T47D (cell line): ENCODE measurements at regions not wholly inside any gene's neighbourhood (a gene's known extent, or its start where the extent isn't known, plus 50 kb on each side); places are given as distances from the start of the nearest gene placed in this dataset.

Experiments
- DNase-seq, 2 experiments: peaks; one replicate each; pipeline versions ENCODE4 v3.0.0 to v3.0.0-alpha.2; 2011 to 2012; ENCODE audit warnings: low read depth in 1 of 2, low spot score in 1 of 2
- JUND ChIP-seq: IDR thresholded peaks from 2 replicates; pipeline ENCODE4 v1.6.1; 2012; ENCODE audit warnings: low read depth
- in situ Hi-C: cut with HindIII; loops from 2 replicates; pipeline ENCODE4 v1.10.0; 2016; ENCODE audit warnings: low sequenced_read_pairs, low pct_unique_long_range_greater_than_20kb

- no peak for DNase-seq
- in situ Hi-C loops, result no loop called here
- TF ChIP-seq JUND, result no peak
Measured at GRCh38 chr5:109601736-109602135, 88.0 kb upstream of the MAN2A1 start.

DNA sequence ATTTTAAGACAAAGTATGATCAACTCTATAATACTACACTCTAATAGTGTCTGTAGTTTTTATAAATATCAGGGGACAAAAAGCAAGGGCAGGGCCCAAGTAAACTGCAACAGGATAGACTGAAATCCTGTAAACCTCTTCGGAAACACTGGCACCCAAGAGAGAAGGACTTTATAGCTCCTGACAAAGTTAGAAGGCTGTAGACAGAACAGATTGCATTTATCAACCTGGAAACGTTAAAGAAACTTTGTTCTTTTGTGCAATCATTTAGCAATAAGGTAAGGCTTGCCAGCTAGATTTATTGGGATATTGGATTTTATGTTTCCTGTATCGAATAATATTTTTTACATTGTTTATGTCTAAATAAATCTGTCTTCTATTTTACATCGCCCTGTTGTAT, 91.8 kb upstream of the MAN2A1 start:
- no peak for TF ChIP-seq JUND
- in situ Hi-C loops, result no loop called here
- no peak for DNase-seq

DNA sequence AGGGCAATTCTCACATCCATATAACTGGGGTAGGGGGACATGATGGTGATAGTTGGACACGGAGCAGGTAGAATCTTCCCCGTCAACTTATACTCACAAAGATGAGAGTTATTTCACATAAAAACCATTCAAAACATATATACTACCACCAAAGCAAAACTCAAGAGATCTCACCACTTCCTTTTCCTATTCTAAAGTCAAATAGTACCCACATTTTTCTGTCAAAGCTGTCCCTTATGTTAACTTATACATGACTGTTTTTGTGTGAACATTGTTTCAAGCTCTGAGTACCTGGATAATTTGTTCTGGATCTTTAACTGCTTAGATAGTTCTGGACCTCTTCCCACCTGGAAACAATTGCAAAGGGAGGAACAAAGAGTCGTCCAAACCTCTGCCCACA, 95.5 kb upstream of the MAN2A1 start:
- DNase-seq, result no peak
- in situ Hi-C loops, result no loop called here
- no peak for TF ChIP-seq JUND

DNA sequence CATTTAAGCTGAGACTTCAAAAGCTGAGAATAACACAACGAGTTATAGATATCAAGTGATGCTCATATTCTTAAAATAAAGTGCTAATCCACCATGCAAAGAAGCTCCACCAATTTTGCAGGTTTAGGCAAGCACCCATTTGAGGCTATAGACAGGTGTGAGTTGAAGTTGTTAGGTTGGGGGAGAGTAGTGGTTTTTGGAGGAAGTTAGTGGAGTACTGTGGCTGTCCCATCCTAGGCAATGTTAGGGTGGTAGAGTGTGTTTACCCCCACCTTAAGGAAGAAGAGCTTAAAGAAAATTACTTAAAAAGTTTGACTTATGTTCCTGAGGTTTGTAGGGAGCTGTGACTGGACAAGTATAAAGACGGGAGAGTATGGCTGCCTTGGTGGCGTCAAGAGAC, 98.9 kb upstream of the MAN2A1 start:
- DNase-seq, result no peak
- in situ Hi-C loops, result no loop called here
- TF ChIP-seq JUND, result no peak

- in situ Hi-C loops, result no loop called here
- no peak for TF ChIP-seq JUND
- no peak for DNase-seq
Measured at GRCh38 chr5:109589986-109590385, 99.7 kb upstream of the MAN2A1 start.

GRCh38 chr5:109589239-109589638, 100.5 kb upstream of the MAN2A1 start:
- in situ Hi-C loops, result no loop called here
- no peak for DNase-seq
- no peak for TF ChIP-seq JUND

GRCh38 chr5:109588281-109589035, 101.3 kb upstream of the MAN2A1 start:
- in situ Hi-C loops, result no loop called here
- DNase-seq, result no peak
- TF ChIP-seq JUND, result no peak

GRCh38 chr5:109584986-109585599, 104.6 kb upstream of the MAN2A1 start:
- no peak for TF ChIP-seq JUND
- in situ Hi-C loops, result no loop called here
- DNase-seq, result no peak

DNA sequence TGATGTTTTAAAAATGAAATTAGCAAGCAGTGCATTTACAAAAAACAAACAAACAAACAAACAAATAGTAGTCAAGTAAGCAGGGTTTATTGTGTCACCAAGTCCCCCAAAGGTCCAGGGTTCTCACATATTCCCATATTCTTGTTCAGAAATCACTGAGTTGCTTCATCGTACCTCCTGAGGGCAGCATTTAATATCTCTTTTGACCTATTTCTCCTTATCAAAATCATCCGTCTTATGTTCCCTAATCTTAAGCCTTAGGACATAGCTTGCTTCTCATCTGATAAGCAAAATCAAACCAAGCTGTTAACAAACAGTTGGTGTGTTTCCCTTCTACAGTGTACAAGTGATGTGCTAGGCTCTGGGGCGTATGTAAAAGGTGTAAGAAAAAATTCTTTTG, 109.5 kb upstream of the MAN2A1 start:
- DNase-seq, result no peak
- no peak for TF ChIP-seq JUND
- in situ Hi-C loops, result no loop called here

- TF ChIP-seq JUND, result no peak
- no peak for DNase-seq
- in situ Hi-C loops, result no loop called here
Measured at GRCh38 chr5:109575506-109575905, 114.2 kb upstream of the MAN2A1 start.

DNA sequence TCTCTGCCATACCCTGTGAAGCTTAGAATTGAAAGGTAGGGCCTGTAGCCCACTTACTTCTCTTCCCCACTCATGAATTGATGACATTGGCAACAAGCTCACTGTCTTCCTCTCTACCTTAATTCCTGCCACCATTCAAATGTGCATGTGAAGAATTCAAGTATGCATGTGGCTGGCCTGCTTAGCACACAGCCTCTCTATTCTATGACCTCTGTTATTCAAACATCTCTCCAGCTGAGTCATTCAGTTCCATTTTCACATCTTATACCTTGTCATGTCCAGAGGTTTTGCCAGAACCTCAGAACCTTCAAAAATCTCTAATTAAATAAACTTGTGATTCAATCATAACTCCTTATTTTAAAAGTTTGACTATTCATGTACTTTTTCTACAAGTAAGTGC, 114.7 kb upstream of the MAN2A1 start:
- in situ Hi-C loops, result no loop called here
- no peak for DNase-seq
- TF ChIP-seq JUND, result no peak

GRCh38 chr5:109573766-109574165, 116.0 kb upstream of the MAN2A1 start:
- no peak for DNase-seq
- no peak for TF ChIP-seq JUND
- in situ Hi-C loops, result no loop called here

DNA sequence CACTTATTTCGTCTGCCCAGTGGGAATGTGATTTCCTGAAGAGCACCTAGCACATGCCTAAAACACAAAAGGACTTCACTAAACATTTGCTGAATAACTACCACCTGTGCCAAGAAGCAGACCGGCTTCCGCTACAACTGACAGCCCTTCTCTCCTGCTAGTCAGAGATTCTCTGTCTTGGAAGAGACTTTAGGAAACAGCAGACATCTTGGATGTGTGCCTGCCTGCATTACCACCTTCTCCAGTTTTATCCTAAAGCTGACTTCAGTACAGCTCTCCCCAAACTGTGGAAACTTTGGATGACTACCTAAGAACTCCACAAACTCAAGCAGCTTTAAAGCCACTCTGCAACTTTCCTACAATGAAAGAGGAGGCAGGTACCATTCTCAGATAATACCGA, 116.5 kb upstream of the MAN2A1 start:
- TF ChIP-seq JUND, result no peak
- no peak for DNase-seq
- in situ Hi-C loops, result no loop called here

DNA sequence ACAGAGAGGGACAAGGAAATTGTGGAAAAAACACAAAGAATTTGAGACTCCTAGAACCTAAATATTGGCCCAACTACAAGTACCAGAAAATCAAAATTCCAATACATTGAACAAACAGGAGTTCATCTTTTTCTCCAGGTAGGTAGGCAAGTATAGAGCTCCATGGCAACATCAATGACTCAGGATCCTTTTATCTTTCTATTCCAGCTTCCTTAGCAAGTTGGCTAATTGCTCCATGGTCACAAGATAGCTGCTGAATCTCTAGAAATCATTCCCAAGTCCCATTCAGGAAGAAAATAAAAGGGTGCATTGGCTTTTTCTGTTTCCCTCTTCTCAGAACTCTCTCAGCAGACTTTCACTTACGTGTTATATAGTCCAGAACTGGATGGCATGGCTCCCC, 117.9 kb upstream of the MAN2A1 start:
- no peak for TF ChIP-seq JUND
- no peak for DNase-seq
- in situ Hi-C loops, result no loop called here
